ENCODE measurements at regions not wholly inside any gene's neighbourhood (a gene's known extent, or its start where the extent isn't known, plus 50 kb on each side); places are given as distances from the start of the nearest gene placed in this dataset.

GRCh38 chr2:2586931-2587330 is 255.9 kb upstream of the MYT1L start:
- no peak for TF ChIP-seq CTCF (IDR thresholded peaks at IDR 0.05; ENCODE audit: low read depth, low read length)
- no peak for TF ChIP-seq EZH2phosphoT487 (IDR thresholded peaks at IDR 0.05; ENCODE audit: low read depth)
